ENCODE measurements at regions not wholly inside any gene's neighbourhood (a gene's known extent, or its start where the extent isn't known, plus 50 kb on each side); places are given as distances from the start of the nearest gene placed in this dataset.

- no peaks in the 10 kb centered on the region for H3K27me3 ChIP-seq
- no peak overlapping the region for H3K27ac ChIP-seq
- no peak for DNase-seq (ENCODE audit: low spot score in 2 of 2)
- TF ChIP-seq CTCF (IDR thresholded peaks at IDR 0.05): no peak
- H3K36me3 ChIP-seq: no peaks in the 10 kb centered on the region
- H3K4me3 ChIP-seq: no peak overlapping the region
- H3K4me1 ChIP-seq: no peaks in the 10 kb centered on the region
- intact Hi-C loops (cut with DNase I): no loop called here
- no peaks in the 10 kb centered on the region for H3K9me3 ChIP-seq
Observed at GRCh38 chr7:110075450-110075849, 1015.5 kb upstream of the LRRN3 start.

- Histone ChIP-seq H3K4me3 (no peak overlapping the region), H3K27ac (no peak overlapping the region), H3K36me3 (no peaks in the 10 kb centered on the region), H3K27me3 (no peaks in the 10 kb centered on the region), H3K9me3 (no peaks in the 10 kb centered on the region), H3K4me1 (no peaks in the 10 kb centered on the region)
- DNase-seq (ENCODE audit: low spot score in 2 of 2): no peak
- intact Hi-C loops (cut with DNase I): no loop called here
- no peak for TF ChIP-seq CTCF (IDR thresholded peaks at IDR 0.05)
Observed at GRCh38 chr7:110076194-110076593, 1014.7 kb upstream of the LRRN3 start.

- DNase-seq (ENCODE audit: low spot score in 2 of 2): no peak
- H3K9me3 ChIP-seq: no peaks in the 10 kb centered on the region
- H3K27me3 ChIP-seq: no peaks in the 10 kb centered on the region
- no peak overlapping the region for H3K27ac ChIP-seq
- H3K4me1 ChIP-seq: no peaks in the 10 kb centered on the region
- H3K4me3 ChIP-seq: no peak overlapping the region
- no peak for TF ChIP-seq CTCF (IDR thresholded peaks at IDR 0.05)
- no peaks in the 10 kb centered on the region for H3K36me3 ChIP-seq
- intact Hi-C loops (cut with DNase I): no loop called here
Observed at GRCh38 chr7:110084181-110084807, 1006.6 kb upstream of the LRRN3 start.

GRCh38 chr7:110090110-110090820, 1000.7 kb upstream of the LRRN3 start:
- Histone ChIP-seq H3K4me1 (no peaks in the 10 kb centered on the region), H3K27ac (no peak overlapping the region), H3K9me3 (no peaks in the 10 kb centered on the region), H3K36me3 (no peaks in the 10 kb centered on the region), H3K4me3 (no peak overlapping the region), H3K27me3 (no peaks in the 10 kb centered on the region)
- no peak for TF ChIP-seq CTCF (IDR thresholded peaks at IDR 0.05)
- intact Hi-C loops (cut with DNase I): no loop called here
- no peak for DNase-seq (ENCODE audit: low spot score in 2 of 2)

GRCh38 chr7:110095372-110096052, 995.4 kb upstream of the LRRN3 start:
- Histone ChIP-seq H3K36me3 (no peaks in the 10 kb centered on the region), H3K4me3 (no peak overlapping the region), H3K27me3 (no peaks in the 10 kb centered on the region), H3K9me3 (peaks cover 0 to 10% of the 10 kb centered on the region in 2 donors), H3K4me1 (no peaks in the 10 kb centered on the region), H3K27ac (no peak overlapping the region)
- TF ChIP-seq CTCF (IDR thresholded peaks at IDR 0.05): no peak
- DNase-seq (ENCODE audit: low spot score in 2 of 2): no peak
- intact Hi-C loops (cut with DNase I): no loop called here

Measured in ascending aorta (tissue), 2 donors.